ENCODE measurements at regions not wholly inside any gene's neighbourhood (a gene's known extent, or its start where the extent isn't known, plus 50 kb on each side); places are given as distances from the start of the nearest gene placed in this dataset.

- TF ChIP-seq CTCF (conservative IDR thresholded peaks at IDR 0.05; ENCODE audit: low read length) (no peak), EZH2phosphoT487 (IDR thresholded peaks at IDR 0.05; ENCODE audit: borderline replicate concordance, low read depth, low read length) (no peak)
These were observed 74.2 kb upstream of the L3MBTL4 start for GRCh38 chr18:6488956-6489355.
